NCI-H748 (cell line): ENCODE measurements at regions not wholly inside any gene's neighbourhood (a gene's known extent, or its start where the extent isn't known, plus 50 kb on each side); places are given as distances from the start of the nearest gene placed in this dataset.

Source experiments
- DNase-seq: peaks from one replicate; lab custom pipeline; 2025; ENCODE audit not compliant: unreplicated experiment; lab: John Stamatoyannopoulos, UW

DNA sequence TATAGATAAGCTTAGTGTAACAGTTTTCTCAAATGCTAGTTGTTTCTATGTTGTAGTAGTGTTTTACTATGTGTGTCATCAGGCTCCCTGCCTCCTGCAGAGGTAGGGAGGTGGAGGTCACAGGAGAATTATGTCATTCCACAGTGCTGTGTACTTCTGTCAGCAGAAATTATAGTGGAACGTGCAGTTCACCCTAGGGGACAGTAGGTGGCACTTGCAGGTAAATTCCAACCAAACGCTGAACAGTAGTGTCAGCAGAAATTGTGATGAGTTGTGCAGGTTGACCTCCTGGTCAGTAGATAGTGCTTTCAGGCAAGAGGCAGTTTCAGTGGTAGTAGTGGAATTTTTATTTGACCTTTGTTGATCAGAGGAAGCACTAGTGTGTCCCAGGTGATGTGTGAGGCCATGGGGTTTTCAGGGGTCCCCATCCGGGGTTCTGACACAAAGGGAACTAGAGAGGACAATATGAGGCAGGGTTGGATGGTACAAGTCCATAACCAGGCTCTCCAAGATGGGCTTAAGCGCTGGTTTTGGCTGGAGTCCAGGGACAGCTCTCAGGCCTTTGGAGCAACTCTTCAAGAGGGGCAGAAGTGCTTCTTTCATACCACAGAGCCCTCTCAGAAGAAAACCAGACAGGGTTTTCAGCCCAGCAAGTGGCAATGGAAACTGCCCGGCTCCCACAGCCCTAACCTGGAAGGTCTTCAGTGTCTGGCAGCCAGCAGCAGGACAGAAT, 402.9 kb downstream of the CYLC2 start:
- DNase-seq: peak; percentile 87

- DNase-seq: no peak
Observed at GRCh38 chr9:103399535-103399934, 404.4 kb downstream of the CYLC2 start.

- DNase-seq: no peak
Observed at GRCh38 chr9:103407260-103407659, 412.1 kb downstream of the CYLC2 start.

DNA sequence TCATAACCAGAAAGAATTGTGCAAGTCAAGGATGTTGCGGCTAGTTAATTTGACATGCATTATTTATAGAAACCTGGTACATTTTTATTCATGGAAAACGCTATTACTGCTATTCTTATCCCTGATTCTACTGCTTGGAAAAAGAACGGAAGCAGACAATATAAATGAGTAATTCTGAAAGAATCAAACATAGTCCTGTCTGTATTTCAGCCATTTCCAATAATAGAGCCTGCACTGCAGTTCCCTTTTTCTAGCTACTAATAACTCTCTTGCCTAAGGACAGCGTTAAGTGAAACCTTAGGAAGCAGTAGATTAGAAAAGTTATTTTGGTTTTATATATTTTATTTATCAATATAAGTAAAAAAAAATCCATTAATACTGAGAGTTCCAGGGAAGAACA, 414.9 kb downstream of the CYLC2 start:
- no peak for DNase-seq

DNA sequence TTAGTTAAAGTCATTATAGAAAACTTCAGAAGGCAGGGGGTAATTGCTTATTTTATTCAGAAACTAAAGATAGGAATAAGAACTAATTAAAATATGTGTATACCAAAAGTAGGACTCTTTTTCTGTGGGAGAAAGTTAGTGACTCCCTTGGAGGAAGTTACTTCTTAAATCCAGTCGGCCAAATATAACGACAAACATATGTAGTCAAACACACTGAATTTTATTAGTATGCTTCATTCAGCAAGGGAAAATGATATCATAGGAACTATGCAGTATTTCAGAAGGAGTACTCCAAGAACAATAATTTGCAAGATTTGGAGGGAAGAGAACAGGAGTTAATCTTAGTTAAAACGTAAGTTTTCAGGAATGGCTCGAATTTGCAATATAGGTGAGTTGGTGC, 432.6 kb downstream of the CYLC2 start:
- DNase-seq: no peak

- DNase-seq: no peak
Observed at GRCh38 chr9:103430469-103430868, 435.3 kb downstream of the CYLC2 start.

DNA sequence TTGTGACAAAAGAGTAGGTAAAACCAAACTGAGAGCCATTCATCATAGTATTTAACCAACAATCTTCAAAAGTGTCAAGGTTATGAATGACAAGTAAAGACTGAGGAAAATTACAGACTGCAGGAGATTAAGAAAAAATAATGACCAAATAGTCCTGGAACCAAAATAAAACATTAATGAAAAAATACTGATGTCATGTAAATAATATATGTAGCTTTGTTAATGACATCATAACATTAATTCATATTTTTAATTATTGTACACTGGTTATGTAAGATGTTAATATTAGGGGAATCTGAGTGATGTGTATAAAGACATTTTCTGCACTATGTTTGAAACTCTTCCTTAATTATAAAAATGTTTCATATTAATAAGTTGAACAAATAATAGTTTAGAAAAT, 436.7 kb downstream of the CYLC2 start:
- no peak for DNase-seq

DNA sequence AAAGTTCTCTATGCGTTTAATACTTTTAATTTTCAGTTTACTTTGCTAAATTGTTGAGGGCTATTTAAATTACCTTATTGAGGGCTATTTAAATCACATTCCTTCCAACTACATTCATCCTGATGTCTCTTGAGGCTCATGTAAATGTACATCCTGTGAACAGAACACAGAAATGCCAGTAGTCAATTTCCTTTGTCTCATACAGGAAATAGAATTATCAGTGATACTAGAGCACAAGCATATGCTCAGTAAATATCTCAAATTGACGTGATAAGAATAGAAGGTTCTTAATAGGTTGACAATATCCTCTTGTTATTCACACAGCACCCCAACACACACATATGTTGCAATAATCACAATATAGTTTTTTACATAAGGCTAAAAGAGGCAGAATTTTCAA, 449.0 kb downstream of the CYLC2 start:
- DNase-seq: no peak

- no peak for DNase-seq
Observed at GRCh38 chr9:103458826-103459225, 463.7 kb downstream of the CYLC2 start.

- DNase-seq: no peak
Observed at GRCh38 chr9:103471241-103471640, 476.1 kb downstream of the CYLC2 start.

DNA sequence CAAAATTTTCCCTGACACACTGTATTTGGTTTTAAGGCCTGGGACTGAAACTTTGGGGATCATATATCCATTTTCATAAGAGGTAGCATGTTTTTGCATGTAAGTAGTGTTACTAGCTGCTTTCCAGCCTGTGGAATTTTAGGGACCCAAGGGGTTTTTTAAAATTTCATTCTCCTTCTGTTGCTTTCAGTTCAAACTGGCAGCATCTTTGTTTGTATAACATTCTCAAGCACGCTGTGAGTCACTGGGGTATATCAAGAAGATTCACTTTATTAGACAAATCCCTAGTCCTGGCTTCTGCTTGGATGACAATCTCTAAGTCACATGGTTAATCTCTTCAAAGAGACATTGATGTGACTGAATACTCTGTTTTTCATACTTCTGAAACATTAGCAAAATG, 479.0 kb downstream of the CYLC2 start:
- DNase-seq: no peak

DNA sequence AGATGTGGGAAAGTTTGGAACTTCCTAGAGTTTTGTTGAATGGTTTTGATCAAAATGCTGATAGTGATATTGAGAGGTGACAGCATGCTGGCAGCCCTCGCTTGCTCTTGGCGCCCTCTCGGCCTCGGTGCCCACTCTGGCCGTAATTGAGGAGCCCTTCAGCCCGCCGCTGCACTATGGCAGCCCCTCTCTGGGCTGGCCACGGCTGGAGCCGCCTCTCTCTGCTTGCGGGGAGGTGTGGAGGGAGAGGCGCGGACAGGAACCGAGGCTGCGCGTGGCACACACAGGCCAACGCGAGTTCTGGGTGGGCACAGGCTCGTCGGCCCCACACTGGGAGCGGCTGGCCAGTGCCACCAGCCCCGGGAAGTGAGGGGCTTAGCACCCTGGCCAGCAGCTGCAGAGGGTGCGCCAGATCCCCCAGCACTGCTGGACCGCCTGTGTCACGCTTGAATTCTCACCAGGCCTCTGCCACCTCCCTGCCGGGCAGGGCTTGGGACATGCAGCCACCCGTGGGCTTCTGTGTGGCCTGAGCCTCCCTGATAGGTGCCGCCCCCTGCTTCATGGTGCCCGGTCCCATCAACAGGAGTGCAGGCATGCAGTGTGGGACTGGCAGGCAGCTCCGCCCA, 488.5 kb downstream of the CYLC2 start:
- no peak for DNase-seq

GRCh38 chr9:103485138-103485537, 490.0 kb downstream of the CYLC2 start:
- DNase-seq: no peak

DNA sequence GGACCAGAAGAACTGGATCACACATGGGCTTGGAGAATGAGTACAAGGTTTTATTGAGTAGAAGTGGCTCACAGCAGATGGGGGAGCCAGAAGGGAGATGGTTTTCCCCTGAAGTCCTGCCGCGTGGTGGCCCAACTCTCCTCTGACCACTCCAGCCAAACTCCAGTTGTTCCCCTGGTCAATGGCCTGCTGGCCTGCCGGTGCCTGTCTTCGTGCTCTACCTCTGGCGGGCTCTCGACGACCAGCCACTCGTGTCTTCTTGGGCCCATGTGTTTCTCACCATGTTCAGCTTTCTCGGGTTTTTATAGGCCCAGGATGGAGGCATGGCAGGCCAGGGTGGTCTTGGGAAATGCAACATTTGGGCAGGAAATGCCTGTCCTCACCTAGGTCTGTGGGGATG, 519.6 kb downstream of the CYLC2 start:
- DNase-seq: no peak

- no peak for DNase-seq
Observed at GRCh38 chr9:103522409-103522808, 527.3 kb downstream of the CYLC2 start.

GRCh38 chr9:103530934-103531333, 535.8 kb downstream of the CYLC2 start:
- DNase-seq: no peak

- DNase-seq: no peak
Observed at GRCh38 chr9:103533318-103533717, 538.2 kb downstream of the CYLC2 start.

DNA sequence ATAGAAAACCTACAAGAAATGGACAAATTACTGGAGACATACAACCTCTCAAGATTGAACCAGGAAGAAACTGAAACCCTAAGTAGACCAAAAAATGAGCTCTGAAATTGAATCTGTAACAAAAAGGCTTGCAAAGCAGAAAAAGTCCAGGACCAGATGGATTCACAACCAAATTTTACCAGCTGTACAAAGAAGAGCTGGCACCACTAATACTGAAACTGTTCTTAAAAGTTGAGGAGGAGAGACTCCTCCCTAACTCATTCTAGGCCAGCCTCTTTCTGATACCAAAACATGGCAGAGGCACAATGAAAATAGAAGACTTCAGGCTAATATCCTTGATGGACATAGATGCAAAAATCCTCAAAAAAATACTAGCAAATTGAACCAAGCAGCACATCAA, 542.3 kb downstream of the CYLC2 start:
- no peak for DNase-seq

- no peak for DNase-seq
Observed at GRCh38 chr9:103545260-103545659, 548.8 kb upstream of the SMC2 start.

GRCh38 chr9:103552712-103553111, 541.4 kb upstream of the SMC2 start:
- DNase-seq: no peak

- no peak for DNase-seq
Observed at GRCh38 chr9:103574056-103574455, 520.1 kb upstream of the SMC2 start.

GRCh38 chr9:103586721-103587120, 507.4 kb upstream of the SMC2 start:
- no peak for DNase-seq

- DNase-seq: no peak
Observed at GRCh38 chr9:103601287-103601686, 492.8 kb upstream of the SMC2 start.
